Stimulated activated naive CD8-positive, alpha-beta T cell treated with anti-CD3 and anti-CD28 coated beads, Interleukin-15, Interleukin-2, amounts not matched to agents 100 ng/mL and 50 ng/mL, for 24 hours (primary cell): ENCODE measurements at regions not wholly inside any gene's neighbourhood (a gene's known extent, or its start where the extent isn't known, plus 50 kb on each side); places are given as distances from the start of the nearest gene placed in this dataset.

Experiments used
- H3K27ac Mint-ChIP-seq: one replicate; pipeline ENCODE4 v1.8.0; 2021; ENCODE audit warnings: mild to moderate bottlenecking, mixed read lengths
- H3K27me3 Mint-ChIP-seq: one replicate; pipeline ENCODE4 v1.8.0; 2021; ENCODE audit warnings: mixed read lengths
- H3K36me3 Mint-ChIP-seq: one replicate; pipeline ENCODE4 v1.8.0; 2021; ENCODE audit warnings: low read depth, mixed read lengths
- H3K4me1 Mint-ChIP-seq: one replicate; pipeline ENCODE4 v1.8.0; 2021; ENCODE audit warnings: low read depth, mixed read lengths
- H3K4me3 Mint-ChIP-seq: one replicate; pipeline ENCODE4 v1.8.0; 2021; ENCODE audit warnings: mild to moderate bottlenecking, mixed read lengths
- H3K9me3 Mint-ChIP-seq: one replicate; pipeline ENCODE4 v1.8.0; 2021; ENCODE audit warnings: mixed read lengths

DNA sequence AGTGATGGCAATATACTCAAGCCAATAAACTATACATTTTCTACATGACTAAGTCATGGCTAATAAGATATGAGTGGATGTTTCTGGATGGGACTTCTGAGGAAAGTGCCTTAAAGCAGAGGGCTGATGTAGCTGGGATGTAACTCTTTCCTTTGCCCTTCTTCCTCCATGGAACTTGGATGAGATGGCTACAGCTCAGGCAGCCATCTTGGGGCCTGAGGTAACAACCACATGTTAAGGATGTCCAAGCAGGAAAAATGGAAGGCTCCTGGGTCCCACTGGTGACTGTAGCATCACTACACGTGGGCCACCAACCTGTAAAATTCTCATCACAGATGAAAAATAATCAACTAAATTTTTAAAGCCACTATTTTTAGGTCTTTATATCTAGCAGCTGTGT, 54.4 kb upstream of the GRIP1 start:
- Mint-ChIP-seq H3K4me1 (peaks cover 19% of the 10 kb centered on the region), H3K4me3 (no peak overlapping the region), H3K36me3 (no peaks in the 10 kb centered on the region), H3K9me3 (no peaks in the 10 kb centered on the region), H3K27ac (no peak overlapping the region), H3K27me3 (no peaks in the 10 kb centered on the region)

DNA sequence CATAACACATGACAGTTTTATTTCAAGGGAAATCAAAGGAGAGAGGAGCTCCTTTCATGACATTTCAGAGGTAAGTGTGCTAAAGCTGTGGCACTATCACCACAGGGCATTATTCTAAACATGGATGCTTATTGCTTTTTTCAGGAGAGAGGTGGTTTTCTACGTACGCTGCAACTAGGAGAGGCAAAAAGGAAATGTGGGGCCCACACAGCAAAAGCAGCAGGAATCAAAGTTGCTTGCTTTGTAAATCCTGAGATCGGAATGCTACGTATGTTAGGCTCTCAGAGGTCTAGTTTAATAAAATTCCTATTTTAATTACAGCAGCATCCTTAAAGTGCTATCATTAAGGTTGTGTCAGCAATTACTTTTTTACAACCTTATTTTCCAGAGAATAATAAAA, 55.0 kb upstream of the GRIP1 start:
- Mint-ChIP-seq H3K4me3 (no peak overlapping the region), H3K9me3 (no peaks in the 10 kb centered on the region), H3K4me1 (peaks cover 19% of the 10 kb centered on the region), H3K36me3 (no peaks in the 10 kb centered on the region), H3K27me3 (no peaks in the 10 kb centered on the region), H3K27ac (no peak overlapping the region)

DNA sequence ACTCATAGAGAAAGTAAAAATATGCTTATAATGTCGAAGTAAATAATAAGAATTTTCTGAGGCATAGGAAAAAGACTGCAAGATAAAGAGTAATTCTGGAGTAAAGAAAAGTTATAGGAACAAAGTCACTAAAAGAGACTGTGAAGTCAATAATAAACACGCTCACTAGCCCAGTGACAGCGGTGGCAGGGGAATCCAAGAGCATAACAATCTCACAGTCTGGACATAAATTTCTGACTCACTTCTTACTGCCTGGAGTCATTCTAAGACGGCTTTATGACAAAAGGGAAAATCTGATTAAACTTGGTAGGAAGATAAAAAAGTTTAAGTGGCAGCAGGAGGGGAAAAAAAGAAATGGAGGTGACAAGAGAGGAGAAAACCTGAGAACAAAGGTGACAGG, 56.4 kb upstream of the GRIP1 start:
- Mint-ChIP-seq H3K36me3 (no peaks in the 10 kb centered on the region), H3K4me3 (no peak overlapping the region), H3K9me3 (no peaks in the 10 kb centered on the region), H3K27me3 (no peaks in the 10 kb centered on the region), H3K27ac (no peak overlapping the region), H3K4me1 (peaks cover 19% of the 10 kb centered on the region)

DNA sequence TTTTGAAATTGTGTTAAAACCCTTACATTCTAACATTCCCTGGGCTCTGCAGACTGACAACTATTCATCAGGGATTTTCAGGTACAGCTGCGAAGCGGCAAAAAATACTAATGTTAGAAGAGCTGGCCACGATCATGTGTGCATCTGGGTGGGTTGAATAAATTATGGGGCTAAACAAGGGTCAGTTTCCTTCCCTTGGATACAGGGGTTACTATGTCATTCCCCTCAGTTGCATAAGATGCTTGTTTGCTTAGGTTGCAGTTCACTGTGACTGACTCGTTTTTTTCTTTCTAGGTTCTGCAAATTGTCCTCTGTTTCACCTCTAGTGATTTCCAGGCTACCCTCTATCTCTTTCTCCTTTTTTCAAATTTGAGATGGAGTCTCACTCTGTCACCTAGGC, 58.1 kb upstream of the GRIP1 start:
- Mint-ChIP-seq H3K27me3 (no peaks in the 10 kb centered on the region), H3K9me3 (no peaks in the 10 kb centered on the region), H3K27ac (no peak overlapping the region), H3K4me1 (peaks cover 23% of the 10 kb centered on the region), H3K4me3 (no peak overlapping the region), H3K36me3 (no peaks in the 10 kb centered on the region)

DNA sequence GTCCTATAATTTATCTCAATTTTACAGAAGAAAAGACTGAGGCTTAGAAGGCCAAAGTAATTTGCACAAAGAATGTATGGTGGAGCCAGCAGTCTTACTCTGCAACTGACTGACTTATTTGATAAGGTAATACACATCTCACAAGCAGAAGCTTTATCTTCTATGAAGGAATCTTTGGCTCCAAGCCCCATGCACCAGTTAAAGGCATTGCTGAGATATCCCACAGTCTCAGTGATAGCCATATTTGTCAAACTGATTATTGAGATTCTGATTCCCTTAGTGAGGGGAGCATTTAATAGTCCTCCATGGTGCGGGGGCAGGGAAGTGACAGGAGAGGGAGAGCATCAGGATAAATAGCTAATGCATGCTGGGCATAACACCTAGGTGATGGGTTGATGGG, 60.4 kb upstream of the GRIP1 start:
- no peaks in the 10 kb centered on the region for H3K27me3 Mint-ChIP-seq
- H3K9me3 Mint-ChIP-seq: no peaks in the 10 kb centered on the region
- peaks cover 31% of the 10 kb centered on the region for H3K4me1 Mint-ChIP-seq
- no peaks in the 10 kb centered on the region for H3K36me3 Mint-ChIP-seq
- H3K27ac Mint-ChIP-seq: no peak overlapping the region
- no peak overlapping the region for H3K4me3 Mint-ChIP-seq

DNA sequence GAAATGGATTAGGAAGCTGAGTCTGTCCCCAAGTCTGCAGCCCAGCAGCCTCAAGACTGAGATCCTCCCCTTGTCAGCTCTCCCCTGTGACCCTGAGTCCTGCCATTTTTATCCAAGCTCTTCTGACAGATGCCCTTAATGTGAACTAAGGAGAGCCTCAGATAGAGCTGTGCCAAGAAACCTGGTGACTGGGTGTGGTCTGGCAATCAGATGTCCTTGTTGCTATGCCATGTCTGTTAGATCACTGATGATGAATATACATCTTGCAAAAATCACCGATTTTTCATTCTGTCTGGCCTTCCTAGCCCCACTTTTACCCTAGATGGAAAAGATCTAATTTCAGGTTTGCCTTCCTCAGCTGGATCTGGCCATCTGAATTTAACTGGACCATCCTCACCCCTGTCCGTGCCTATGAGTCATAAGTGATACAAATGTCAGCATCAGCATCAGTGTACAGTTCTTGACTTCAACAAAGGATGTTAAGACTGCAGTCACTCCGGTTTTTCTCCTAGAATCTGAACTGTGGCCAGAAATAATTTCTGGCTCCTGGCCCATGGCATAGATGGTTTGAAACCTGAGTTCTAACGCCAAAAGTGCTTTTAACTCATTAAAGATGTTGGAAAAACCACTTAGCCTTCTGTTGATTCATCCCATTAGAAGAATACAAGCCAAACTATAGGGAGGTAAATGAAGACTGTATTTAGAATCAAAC, 61.2 kb upstream of the GRIP1 start:
- H3K4me1 Mint-ChIP-seq: peaks cover 27% of the 10 kb centered on the region
- no peaks in the 10 kb centered on the region for H3K27me3 Mint-ChIP-seq
- no peak overlapping the region for H3K4me3 Mint-ChIP-seq
- H3K9me3 Mint-ChIP-seq: no peaks in the 10 kb centered on the region
- H3K36me3 Mint-ChIP-seq: no peaks in the 10 kb centered on the region
- H3K27ac Mint-ChIP-seq: no peak overlapping the region

DNA sequence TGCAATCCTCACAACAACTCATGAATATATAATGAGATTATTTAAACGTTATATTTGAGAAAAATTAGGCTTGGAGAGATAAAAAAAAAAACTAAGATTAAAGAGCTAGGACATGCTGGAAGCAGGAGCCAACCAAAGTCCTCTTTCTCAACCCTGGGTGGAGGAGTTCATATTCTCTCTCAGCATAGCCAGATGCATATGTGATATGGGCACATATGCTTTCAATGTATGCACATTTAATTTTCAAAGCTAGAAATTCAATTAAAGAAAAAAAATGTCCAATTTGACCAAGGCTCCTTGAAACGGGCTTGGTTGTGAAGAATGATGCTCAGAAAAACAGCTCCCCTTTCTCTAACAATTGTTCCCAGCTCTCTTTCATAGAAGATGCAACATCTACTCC, 61.9 kb upstream of the GRIP1 start:
- Mint-ChIP-seq H3K27me3 (no peaks in the 10 kb centered on the region), H3K4me3 (no peak overlapping the region), H3K36me3 (no peaks in the 10 kb centered on the region), H3K9me3 (no peaks in the 10 kb centered on the region), H3K4me1 (peaks cover 20% of the 10 kb centered on the region), H3K27ac (no peak overlapping the region)

DNA sequence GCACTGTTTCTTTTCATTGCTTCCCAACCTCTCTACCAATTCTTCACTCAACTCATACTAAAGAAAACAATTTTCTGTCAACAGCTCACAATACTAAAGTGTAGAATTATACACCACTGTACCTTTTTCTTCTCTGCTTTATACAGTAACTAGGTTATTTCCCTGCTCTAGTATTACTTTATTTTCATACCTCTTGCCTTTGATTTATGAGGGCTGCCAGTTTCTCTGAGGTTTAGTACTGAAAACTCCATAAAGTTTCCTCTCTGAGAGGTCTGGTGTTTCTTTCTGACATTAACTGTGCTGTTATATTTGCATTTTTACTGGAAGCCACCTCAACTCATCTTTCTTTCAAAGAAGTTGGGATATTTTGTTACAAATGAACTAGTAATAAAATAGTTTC, 63.0 kb upstream of the GRIP1 start:
- no peak overlapping the region for H3K4me3 Mint-ChIP-seq
- H3K4me1 Mint-ChIP-seq: peaks cover 19% of the 10 kb centered on the region
- H3K27me3 Mint-ChIP-seq: no peaks in the 10 kb centered on the region
- no peaks in the 10 kb centered on the region for H3K36me3 Mint-ChIP-seq
- no peak overlapping the region for H3K27ac Mint-ChIP-seq
- no peaks in the 10 kb centered on the region for H3K9me3 Mint-ChIP-seq

DNA sequence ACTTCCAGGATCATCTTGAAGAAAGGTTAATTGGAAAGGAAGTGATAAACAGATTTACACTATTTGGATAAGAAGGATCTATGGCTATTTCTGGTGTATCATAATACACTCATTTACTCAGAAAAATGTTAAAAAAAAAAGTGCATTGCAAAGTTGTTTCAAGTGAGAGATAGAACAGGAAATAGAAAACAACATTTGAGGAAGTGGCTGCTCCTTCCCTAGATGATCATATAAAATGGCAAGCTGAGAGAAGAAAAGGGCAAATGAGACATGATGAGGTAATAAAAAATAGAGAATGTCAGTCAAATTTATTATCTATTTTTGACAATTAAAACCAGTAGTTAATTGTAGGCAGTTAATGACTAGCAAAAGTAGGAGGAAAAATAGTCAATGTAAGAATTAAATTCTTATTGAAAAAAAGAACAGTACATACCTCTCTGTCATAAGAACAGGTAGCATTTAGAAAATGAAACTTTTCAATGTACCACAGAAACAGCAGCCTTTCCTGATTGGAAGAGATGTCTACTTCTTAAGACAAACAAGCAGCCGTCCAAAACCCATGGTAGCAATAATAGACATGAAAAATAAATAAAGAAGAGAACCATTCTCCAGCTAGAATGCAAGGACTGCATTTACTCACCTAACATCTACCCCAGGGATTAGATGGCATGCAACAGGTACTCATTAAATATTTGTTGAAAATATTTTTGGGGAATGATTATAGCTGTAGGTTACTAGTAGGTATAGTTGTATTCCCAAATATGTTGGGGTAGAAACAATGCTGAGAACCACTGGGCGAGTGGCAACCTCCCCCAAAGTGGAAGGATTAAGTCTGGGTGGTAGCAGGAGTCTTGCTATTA, 63.9 kb upstream of the GRIP1 start:
- Mint-ChIP-seq H3K9me3 (no peaks in the 10 kb centered on the region), H3K4me3 (no peak overlapping the region), H3K4me1 (peaks cover 19% of the 10 kb centered on the region), H3K27ac (no peak overlapping the region), H3K27me3 (no peaks in the 10 kb centered on the region), H3K36me3 (no peaks in the 10 kb centered on the region)

DNA sequence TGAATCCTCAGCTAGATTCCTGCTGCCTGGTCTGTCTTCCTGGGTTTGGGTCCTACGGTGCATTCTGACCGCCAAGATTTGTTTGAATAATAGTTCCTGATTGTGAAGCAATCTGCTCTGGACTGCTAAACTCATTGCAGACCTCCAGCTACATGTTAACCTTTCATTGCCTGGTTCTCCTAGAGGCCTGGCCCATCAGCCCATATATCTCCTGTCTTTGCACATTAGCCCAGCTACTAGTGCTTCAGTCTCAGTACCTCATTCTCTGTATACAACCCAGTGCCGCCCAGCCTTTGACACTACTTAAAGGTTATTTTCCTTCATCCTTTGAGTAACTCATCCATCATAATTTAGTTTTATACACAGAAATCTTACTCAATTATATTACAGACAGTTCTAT, 65.6 kb upstream of the GRIP1 start:
- Mint-ChIP-seq H3K36me3 (no peaks in the 10 kb centered on the region), H3K27me3 (no peaks in the 10 kb centered on the region), H3K9me3 (no peaks in the 10 kb centered on the region), H3K27ac (no peak overlapping the region), H3K4me1 (peaks cover 19% of the 10 kb centered on the region), H3K4me3 (no peak overlapping the region)

DNA sequence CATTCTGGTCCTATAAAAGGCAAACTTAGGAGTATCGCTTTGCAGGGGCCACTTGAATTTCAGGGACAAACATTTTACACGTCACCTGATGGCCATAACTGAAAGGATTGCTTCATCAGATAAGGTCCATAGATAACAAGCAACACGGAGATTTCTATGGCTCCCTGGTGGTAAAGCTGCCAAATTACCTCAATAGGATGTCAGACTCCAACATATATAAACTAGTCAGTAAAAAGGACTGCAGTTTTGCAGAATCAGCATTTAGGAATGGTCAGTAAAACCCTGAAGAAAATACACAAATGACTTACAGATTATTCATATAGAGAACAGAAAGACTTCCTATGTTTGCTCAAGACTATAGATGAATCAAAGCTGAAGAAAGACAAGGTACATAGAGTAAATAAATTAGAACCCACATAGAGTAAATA, 66.1 kb upstream of the GRIP1 start:
- Mint-ChIP-seq H3K9me3 (no peaks in the 10 kb centered on the region), H3K4me1 (peaks cover 19% of the 10 kb centered on the region), H3K36me3 (no peaks in the 10 kb centered on the region), H3K4me3 (no peak overlapping the region), H3K27ac (no peak overlapping the region), H3K27me3 (no peaks in the 10 kb centered on the region)

DNA sequence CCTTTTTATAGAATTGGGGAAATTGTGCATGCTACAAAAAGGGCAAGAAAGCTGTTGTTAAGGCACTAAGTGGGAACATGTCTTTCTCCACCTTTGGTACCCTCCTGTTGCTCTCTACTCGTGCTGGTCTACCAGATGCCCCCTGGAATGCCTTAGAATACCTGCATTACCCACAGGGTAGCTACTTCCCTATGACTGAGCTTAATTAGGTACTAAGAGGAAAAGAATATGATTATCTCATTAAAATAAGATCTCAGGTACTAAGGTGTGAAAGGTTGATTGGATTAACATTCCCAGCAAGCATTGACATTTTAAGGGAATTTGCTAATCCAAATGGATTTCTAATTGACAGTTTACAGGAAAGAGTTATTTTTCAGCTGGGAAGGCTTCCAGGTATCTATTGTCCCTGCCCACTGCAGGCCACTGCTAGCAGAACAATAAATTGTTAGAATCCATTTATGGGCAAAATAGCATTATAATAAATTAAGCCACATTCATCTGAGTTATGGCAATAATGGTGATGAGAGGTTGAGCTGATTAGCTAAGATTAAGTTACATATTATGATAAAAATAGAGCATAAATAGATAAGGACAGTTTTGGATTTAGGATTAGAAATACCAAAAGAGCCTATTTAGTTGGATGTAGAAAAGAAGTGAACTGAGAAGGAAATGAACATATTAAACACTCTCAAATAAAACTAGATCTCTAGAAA, 67.8 kb upstream of the GRIP1 start:
- Mint-ChIP-seq H3K27ac (no peak overlapping the region), H3K4me3 (no peak overlapping the region), H3K9me3 (no peaks in the 10 kb centered on the region), H3K36me3 (no peaks in the 10 kb centered on the region), H3K27me3 (no peaks in the 10 kb centered on the region), H3K4me1 (peaks cover 19% of the 10 kb centered on the region)

DNA sequence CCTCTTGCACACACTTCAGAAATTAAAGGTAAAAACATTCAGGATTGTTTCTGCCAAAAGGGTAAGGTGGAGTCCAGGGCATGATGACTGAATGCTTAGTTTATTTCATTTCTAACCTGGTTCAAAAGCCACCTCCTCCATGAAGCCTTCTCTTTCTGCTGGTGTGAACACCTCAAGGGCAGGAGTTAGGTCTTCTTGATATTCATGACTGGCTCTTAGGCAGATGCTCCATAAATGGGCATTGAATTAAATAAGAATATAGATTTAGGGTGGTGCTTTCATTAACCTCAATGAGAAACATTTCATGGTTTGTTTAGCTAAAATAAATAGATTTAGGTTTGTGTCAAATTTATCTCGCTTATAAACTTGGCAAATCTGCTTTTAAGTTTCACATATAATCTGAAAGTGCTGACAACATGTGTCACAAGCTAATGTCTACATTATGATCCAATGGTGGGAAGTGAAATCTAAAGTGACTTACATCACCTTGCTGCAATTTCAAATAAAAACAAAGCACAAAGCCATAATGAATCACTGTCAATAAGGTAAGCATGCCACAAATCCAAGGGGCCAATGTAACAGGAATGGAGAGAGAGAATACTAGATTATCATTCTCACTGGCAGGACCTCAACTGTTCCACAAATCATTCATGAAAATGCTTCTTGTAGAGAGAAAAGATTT, 72.7 kb upstream of the GRIP1 start:
- no peaks in the 10 kb centered on the region for H3K27me3 Mint-ChIP-seq

DNA sequence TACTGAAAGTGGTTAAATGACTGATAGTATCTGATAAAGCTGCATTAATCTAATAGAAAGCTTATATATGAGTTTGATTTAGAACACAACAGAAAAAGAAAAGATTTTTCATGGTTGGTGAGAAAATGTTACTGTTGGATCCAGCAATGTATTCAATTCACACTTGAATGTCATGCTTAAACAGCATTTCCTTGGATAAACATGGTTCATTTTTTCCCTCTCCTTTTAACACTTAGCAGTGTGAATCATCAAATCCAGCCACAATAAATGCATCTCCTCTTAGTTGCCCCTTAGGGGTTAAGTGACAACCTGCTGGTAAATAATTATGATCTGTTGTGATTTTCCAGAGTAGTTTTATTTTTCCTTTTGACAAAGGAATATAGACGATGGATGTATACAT, 74.9 kb upstream of the GRIP1 start:
- H3K4me3 Mint-ChIP-seq: no peak overlapping the region
- H3K27me3 Mint-ChIP-seq: no peaks in the 10 kb centered on the region
- no peaks in the 10 kb centered on the region for H3K36me3 Mint-ChIP-seq
- H3K4me1 Mint-ChIP-seq: peaks cover 25% of the 10 kb centered on the region
- H3K27ac Mint-ChIP-seq: no peak overlapping the region
- no peaks in the 10 kb centered on the region for H3K9me3 Mint-ChIP-seq

More for the DNA sequence above, 72.7 kb upstream of the GRIP1 start:
- H3K36me3 Mint-ChIP-seq: no peaks in the 10 kb centered on the region
- no peak overlapping the region for H3K27ac Mint-ChIP-seq
- no peak overlapping the region for H3K4me3 Mint-ChIP-seq
- peaks cover 16% of the 10 kb centered on the region for H3K4me1 Mint-ChIP-seq
- no peaks in the 10 kb centered on the region for H3K9me3 Mint-ChIP-seq
